IMR-90 (cell line): ENCODE measurements at regions not wholly inside any gene's neighbourhood (a gene's known extent, or its start where the extent isn't known, plus 50 kb on each side); places are given as distances from the start of the nearest gene placed in this dataset.
A peak's percentile ranks its signal among the peaks of the same experiment; 100 is the strongest.

Experiments
- ATAC-seq: fragments of 200-7000 bp; cut with Tn5 transposase; 2 replicates; pipeline ENCODE4 v1.9.1; 2020; ENCODE audit warnings: low read depth, mild to moderate bottlenecking, moderate library complexity
- BruUV-seq: library from RNA; stranded (reverse); fragments of 400-500 nt; replicated peaks from 2 replicates; lab custom pipeline; 2021; lab: Mats Ljungman, UMichigan
- CTCF ChIA-PET: fragments of 300-600 bp; formaldehyde crosslinking; extraction: SDS; loops from one replicate; lab custom pipeline; 2021; ENCODE audit warnings: antibody characterized with exemption; lab: Yijun Ruan, JAX
- POLR2A ChIA-PET: fragments of 300-600 bp; sonication (Branson Sonifier 250); formaldehyde crosslinking; loops from one replicate; lab custom pipeline; 2022; ENCODE audit warnings: antibody characterized with exemption; ENCODE audit not compliant: unreplicated experiment; lab: Charles Lee
- DNase-seq: peaks from one replicate; pipeline ENCODE4 v3.0.0; 2013
- H2AFZ ChIP-seq: replicated peaks from 2 replicates; pipeline ENCODE3; 2013; ENCODE audit warnings: low read length, mild to moderate bottlenecking; ENCODE audit not compliant: poor library complexity
- H2AK5ac ChIP-seq: 2 replicates; pipeline ENCODE4 v1.6.1; 2013; ENCODE audit warnings: low read depth, low read length, inconsistent platforms
- H2AK9ac ChIP-seq: replicated peaks from 2 replicates; pipeline ENCODE3; 2013; ENCODE audit warnings: mild to moderate bottlenecking, low read depth, low read length, moderate library complexity; ENCODE audit not compliant: poor library complexity
- H2BK120ac ChIP-seq: 2 replicates; pipeline ENCODE4 v1.6.1; 2013; ENCODE audit warnings: low read depth, low read length, inconsistent platforms
- H2BK15ac ChIP-seq: 3 replicates; pipeline ENCODE4 v1.6.1; 2013; ENCODE audit warnings: low read depth, low read length, inconsistent platforms
- H2BK20ac ChIP-seq: 2 replicates; pipeline ENCODE4 v1.6.1; 2013; ENCODE audit warnings: low read depth, mild to moderate bottlenecking, inconsistent platforms, low read length, moderate library complexity
- H2BK5ac ChIP-seq: 2 replicates; pipeline ENCODE4 v1.6.1; 2013; ENCODE audit warnings: mild to moderate bottlenecking, low read depth, low read length, inconsistent platforms; ENCODE audit not compliant: poor library complexity, severe bottlenecking
- H3K14ac ChIP-seq: replicated peaks from 2 replicates; pipeline ENCODE4 v1.6.1; 2013; ENCODE audit warnings: low read depth, low read length, inconsistent platforms
- H3K18ac ChIP-seq: 2 replicates; pipeline ENCODE4 v1.6.1; 2013; ENCODE audit warnings: low read depth, low read length, control low read depth
- H3K23ac ChIP-seq: 2 replicates; pipeline ENCODE4 v1.6.1; 2013; ENCODE audit warnings: low read depth, low read length, inconsistent platforms
- H3K27ac ChIP-seq: 2 replicates; pipeline ENCODE4 v1.5.1; 2013; ENCODE audit warnings: mild to moderate bottlenecking, control low read depth, low read length; ENCODE audit not compliant: insufficient read depth
- H3K27me3 ChIP-seq: 2 replicates; pipeline ENCODE4 v1.6.1; 2013; ENCODE audit warnings: low read length; ENCODE audit not compliant: control insufficient read depth, insufficient read depth
- H3K36me3 ChIP-seq: 2 replicates; pipeline ENCODE4 v1.6.1; 2013; ENCODE audit warnings: low read length, mixed read lengths; ENCODE audit not compliant: control insufficient read depth, insufficient read depth
- H3K4ac ChIP-seq: 2 replicates; pipeline ENCODE4 v1.6.1; 2013; ENCODE audit warnings: low read depth, low read length, inconsistent platforms
- H3K4me1 ChIP-seq: 2 replicates; pipeline ENCODE4 v1.6.1; 2013; ENCODE audit warnings: low read length, mixed read lengths; ENCODE audit not compliant: control insufficient read depth, insufficient read depth
- H3K4me2 ChIP-seq: 2 replicates; pipeline ENCODE4 v1.6.1; 2013; ENCODE audit warnings: low read depth, mild to moderate bottlenecking, control low read depth, low read length, moderate library complexity
- H3K4me3 ChIP-seq: 2 replicates; pipeline ENCODE4 v1.5.1; 2013; ENCODE audit warnings: low read depth, mild to moderate bottlenecking, control low read depth, low read length, moderate library complexity; ENCODE audit not compliant: insufficient read depth
- H3K56ac ChIP-seq: 2 replicates; pipeline ENCODE4 v1.6.1; 2013; ENCODE audit warnings: low read length, inconsistent platforms; ENCODE audit not compliant: insufficient read depth; ENCODE audit errors: extremely low read depth
- H3K79me1 ChIP-seq, 2 experiments: 2 replicates each; pipeline ENCODE4 v1.6.1; 2013; ENCODE audit warnings: low read length in 2 of 2, inconsistent platforms in 1 of 2, low read depth in 1 of 2
- H3K9ac ChIP-seq: 2 replicates; pipeline ENCODE4 v1.6.1; 2013; ENCODE audit warnings: low read depth, low read length, control low read depth
- H3K9me1 ChIP-seq: 2 replicates; pipeline ENCODE4 v1.6.1; 2013; ENCODE audit warnings: low read length, inconsistent platforms; ENCODE audit not compliant: insufficient read depth
- H3K9me3 ChIP-seq: 2 replicates; pipeline ENCODE4 v1.6.1; 2013; ENCODE audit warnings: low read length; ENCODE audit not compliant: control insufficient read depth, insufficient read depth
- H4K20me1 ChIP-seq: 2 replicates; pipeline ENCODE4 v1.6.1; 2013; ENCODE audit warnings: low read length, inconsistent platforms; ENCODE audit not compliant: insufficient read depth
- H4K5ac ChIP-seq: 2 replicates; pipeline ENCODE4 v1.6.1; 2013; ENCODE audit warnings: mild to moderate bottlenecking, low read depth, low read length, control low read depth
- H4K8ac ChIP-seq, 2 experiments: 2 replicates each; pipeline ENCODE4 v1.6.1; 2013; ENCODE audit warnings: low read depth in 2 of 2, low read length in 2 of 2, control low read depth in 1 of 2, inconsistent platforms in 1 of 2
- H4K91ac ChIP-seq: 2 replicates; pipeline ENCODE4 v1.6.1; 2013; ENCODE audit warnings: low read depth, low read length, inconsistent platforms; ENCODE audit not compliant: insufficient read depth
- BHLHE40 ChIP-seq: fragments of 150-350 bp; IDR thresholded peaks from 2 replicates; pipeline ENCODE4 v1.6.1; 2016; ENCODE audit warnings: mild to moderate bottlenecking, low read depth, low read length
- CEBPB ChIP-seq: IDR thresholded peaks from 2 replicates; pipeline ENCODE4 v1.6.1; 2012; ENCODE audit warnings: low read depth, low read length, improper control_type of control experiment
- CHD1 ChIP-seq: IDR thresholded peaks from 2 replicates; pipeline ENCODE4 v1.6.1; 2012; ENCODE audit warnings: low read depth, low read length, improper control_type of control experiment
- ELK1 ChIP-seq: fragments of 150-350 bp; IDR thresholded peaks from 2 replicates; pipeline ENCODE4 v1.6.1; 2016; ENCODE audit warnings: low read depth, mild to moderate bottlenecking, low read length, moderate library complexity, borderline replicate concordance
- FOS ChIP-seq: fragments of 150-350 bp; IDR thresholded peaks from 2 replicates; pipeline ENCODE4 v1.6.1; 2016; ENCODE audit warnings: low read depth, low read length
- MAZ ChIP-seq: IDR thresholded peaks from 2 replicates; pipeline ENCODE4 v1.6.1; 2012; ENCODE audit warnings: low read depth, mild to moderate bottlenecking, low read length, improper control_type of control experiment, moderate library complexity, borderline replicate concordance
- NFE2L2 ChIP-seq: fragments of 150-350 bp; IDR thresholded peaks from 2 replicates; pipeline ENCODE4 v1.6.1; 2016; ENCODE audit warnings: low read depth, mild to moderate bottlenecking, low read length
- POLR2A ChIP-seq: IDR thresholded peaks from 2 replicates; pipeline ENCODE4 v1.6.1; 2012; ENCODE audit warnings: mild to moderate bottlenecking, low read depth, low read length
- RAD21 ChIP-seq: IDR thresholded peaks from 2 replicates; pipeline ENCODE4 v1.6.1; 2012; ENCODE audit warnings: low read length, improper control_type of control experiment
- RCOR1 ChIP-seq: IDR thresholded peaks from 2 replicates; pipeline ENCODE4 v1.6.1; 2012; ENCODE audit warnings: mild to moderate bottlenecking, low read length, improper control_type of control experiment; ENCODE audit not compliant: insufficient replicate concordance
- RFX5 ChIP-seq: IDR thresholded peaks from 2 replicates; pipeline ENCODE4 v1.8.0; 2012; ENCODE audit warnings: low read depth, mild to moderate bottlenecking, low read length, moderate library complexity
- SMC3 ChIP-seq: fragments of 150-350 bp; IDR thresholded peaks from 2 replicates; pipeline ENCODE4 v1.6.1; 2016; ENCODE audit warnings: low read depth, mild to moderate bottlenecking, antibody characterized with exemption, low read length, moderate library complexity
- USF2 ChIP-seq: fragments of 150-350 bp; IDR thresholded peaks from 2 replicates; pipeline ENCODE4 v1.6.1; 2017; ENCODE audit warnings: mild to moderate bottlenecking, antibody characterized with exemption, low read length, low read depth
- WGBS, 2 experiments: methylation state at CpG; one replicate each; pipeline versions ENCODE4 v1.1.5 to v1.1.7; 2013; ENCODE audit warnings: missing lambda C conversion rate in 2 of 2; ENCODE audit not compliant: insufficient read length in 1 of 2; ENCODE audit errors: extremely low coverage in 2 of 2; 5-methylcytosine and 5-hydroxymethylcytosine counted together
- dilution Hi-C: fragments of 300-500 bp; cut with HindIII; formaldehyde crosslinking; loops from one replicate; pipeline ENCODE4 v1.14.3; 2018; ENCODE audit warnings: low sequenced_read_pairs; ENCODE audit not compliant: unreplicated experiment
- in situ Hi-C: fragments of 300-500 bp; cut with MboI; formaldehyde crosslinking; loops from 3 replicates; pipeline ENCODE4 v1.14.3; 2019; ENCODE audit warnings: low sequenced_read_pairs, inconsistent platforms, mixed read lengths
- intact Hi-C: fragments of 100-400 bp; cut with micrococcal nuclease; formaldehyde crosslinking; loops from 2 replicates; pipeline ENCODE4 v1.10.0; 2022

GRCh38 chr6:14294270-14294951 lies 176.8 kb downstream of the CD83 start:
- Histone ChIP-seq H3K23ac (no peak overlapping the region), H3K4me1 (no peaks in the 10 kb centered on the region), H3K56ac (no peak overlapping the region), H2BK15ac (no peak overlapping the region), H4K91ac (no peak overlapping the region), H4K5ac (no peak overlapping the region), H3K79me1 (no peaks in the 10 kb centered on the region), H3K14ac (no peak overlapping the region), H2BK120ac (no peak overlapping the region), H3K4ac (no peak overlapping the region), H2AK9ac (peak overlapping the region; percentile 29), H4K20me1 (no peaks in the 10 kb centered on the region), H3K4me3 (no peak overlapping the region), H3K9me1 (no peaks in the 10 kb centered on the region), H3K9ac (no peak overlapping the region), H2AK5ac (no peak overlapping the region), H2AFZ (no peak overlapping the region), H3K27me3 (peaks cover 16% of the 10 kb centered on the region), H3K18ac (no peak overlapping the region), H2BK5ac (no peak overlapping the region), H3K9me3 (no peaks in the 10 kb centered on the region), H3K27ac (no peak overlapping the region), H3K36me3 (no peaks in the 10 kb centered on the region), H4K8ac (no peak overlapping the region), H2BK20ac (no peak overlapping the region), H3K4me2 (no peak overlapping the region)
- DNase-seq: no peak
- ChIA-PET CTCF (no interaction called here), POLR2A (no interaction called here)
- no peak for ATAC-seq
- in situ Hi-C loops: no loop called here
- TF ChIP-seq ELK1 (no peak), MAZ (no peak), SMC3 (no peak), NFE2L2 (no peak), USF2 (no peak), RCOR1 (no peak), BHLHE40 (no peak), CEBPB (no peak), CHD1 (no peak), FOS (no peak), POLR2A (no peak), RAD21 (no peak), RFX5 (no peak)
- intact Hi-C loops: no loop called here
- WGBS, 2 experiments: 80% methylated on average over 1 of the region's 4 CpGs; no CpG with 5 or more reads in 1 of the 2 experiments
- BruUV-seq: no TSS peak
- dilution Hi-C loops: no loop called here
